Panc1 (cell line): ENCODE measurements at regions not wholly inside any gene's neighbourhood (a gene's known extent, or its start where the extent isn't known, plus 50 kb on each side); places are given as distances from the start of the nearest gene placed in this dataset.

Source experiments
- ATAC-seq: fragments of 200-7000 bp; cut with Tn5 transposase; 2 replicates; pipeline ENCODE4 v1.9.1; 2020; ENCODE audit warnings: mild to moderate bottlenecking, moderate library complexity
- BruUV-seq: library from RNA; stranded (reverse); fragments of 400-500 nt; replicated peaks from 2 replicates; lab custom pipeline; 2021; lab: Mats Ljungman, UMichigan
- CTCF ChIA-PET: fragments of 300-600 bp; sonication (Branson Sonifier 250); formaldehyde crosslinking; loops from one replicate; lab custom pipeline; 2022; ENCODE audit warnings: antibody characterized with exemption; lab: Charles Lee
- POLR2A ChIA-PET: fragments of 300-600 bp; sonication (Branson Sonifier 250); formaldehyde crosslinking; loops from one replicate; lab custom pipeline; 2022; ENCODE audit warnings: antibody characterized with exemption; lab: Charles Lee
- DNase-seq: peaks from one replicate; pipeline ENCODE4 v3.0.0-alpha.2; 2010; ENCODE audit warnings: low read depth, low spot score
- H3K27ac ChIP-seq: 2 replicates; pipeline ENCODE4 v1.5.1; 2011; ENCODE audit warnings: mild to moderate bottlenecking, low read length, inconsistent platforms
- H3K27me3 ChIP-seq: fragments of 200-500 bp; sonication (Bioruptor generic); 2 replicates; pipeline ENCODE4 v1.6.0; 2014; ENCODE audit warnings: low read length, inconsistent platforms; ENCODE audit not compliant: control insufficient read depth, insufficient read depth
- H3K36me3 ChIP-seq: fragments of 200-500 bp; sonication (Bioruptor generic); 2 replicates; pipeline ENCODE4 v1.5.1; 2014; ENCODE audit warnings: inconsistent platforms, mild to moderate bottlenecking, low read length, moderate library complexity; ENCODE audit not compliant: control insufficient read depth, insufficient read depth
- H3K4me1 ChIP-seq: 2 replicates; pipeline ENCODE4 v1.5.1; 2011; ENCODE audit warnings: inconsistent platforms, mild to moderate bottlenecking, low read length, moderate library complexity; ENCODE audit not compliant: control insufficient read depth, insufficient read depth
- H3K4me3 ChIP-seq, 2 experiments: 2 replicates each; pipeline ENCODE4 v1.5.1; 2011 to 2012; ENCODE audit warnings: low read depth in 2 of 2, low read length in 2 of 2, mild to moderate bottlenecking in 2 of 2, inconsistent platforms in 1 of 2, moderate library complexity in 1 of 2
- H3K9me3 ChIP-seq: fragments of 200-500 bp; sonication (Bioruptor generic); 2 replicates; pipeline ENCODE4 v1.5.1; 2014; ENCODE audit warnings: low read depth, mild to moderate bottlenecking, inconsistent platforms, low read length, moderate library complexity; ENCODE audit not compliant: control insufficient read depth, insufficient read depth
- CTCF ChIP-seq: fragments of 450-650 bp; IDR thresholded peaks from 2 replicates; pipeline ENCODE4 v1.5.1; 2017; ENCODE audit warnings: mild to moderate bottlenecking
- POLR2AphosphoS5 ChIP-seq: IDR thresholded peaks from 2 replicates; pipeline ENCODE4 v1.6.1; 2012; ENCODE audit warnings: mild to moderate bottlenecking, low read depth, low read length, moderate library complexity
- REST ChIP-seq, 2 experiments: IDR thresholded peaks; 2 replicates each; pipeline ENCODE4 v1.6.1; 2011 to 2012; ENCODE audit warnings: low read depth in 2 of 2, control low read depth in 1 of 2, low read length in 1 of 2, mild to moderate bottlenecking in 1 of 2, moderate library complexity in 1 of 2; ENCODE audit not compliant: insufficient read depth in 1 of 2
- SIN3A ChIP-seq: IDR thresholded peaks from 2 replicates; pipeline ENCODE4 v1.6.1; 2012; ENCODE audit warnings: low read depth, mild to moderate bottlenecking, low read length, moderate library complexity, borderline replicate concordance; ENCODE audit not compliant: insufficient read depth
- TCF7L2 ChIP-seq: IDR thresholded peaks from 2 replicates; pipeline ENCODE4 v1.6.1; 2011; ENCODE audit warnings: mild to moderate bottlenecking, low read depth, low read length, inconsistent platforms
- in situ Hi-C: cut with HindIII; loops from 2 replicates; pipeline ENCODE4 v1.10.0; 2016; ENCODE audit warnings: low sequenced_read_pairs, low pct_unique_long_range_greater_than_20kb
- intact Hi-C: fragments of 100-400 bp; cut with micrococcal nuclease; formaldehyde crosslinking; loops from one replicate; pipeline ENCODE4 v1.10.0; 2022; ENCODE audit not compliant: unreplicated experiment

- peak; percentile 46 for DNase-seq
- no TSS peak for BruUV-seq
- peak; percentile 67 for ATAC-seq
- H3K36me3 ChIP-seq: no peaks in the 10 kb centered on the region
- no peak overlapping the region; the same call in 1 of the 2 replicates for H3K27ac ChIP-seq
- no peaks in the 10 kb centered on the region for H3K9me3 ChIP-seq
- intact Hi-C loops (loop anchor here (1.0 to 10.0 kb wide), 5 partner anchors 97 to 470 kb away; partner anchors contain the start of gene CLDN1), in situ Hi-C loops (no loop called here)
- no peaks in the 10 kb centered on the region for H3K27me3 ChIP-seq
- ChIA-PET POLR2A (interaction anchor here (1.4 kb wide), 1 partner anchor 97 kb away, joined by 3 read pairs; the partner anchor contains the start of gene CLDN1), CTCF (interaction anchor here (1.1 to 1.5 kb wide), 3 partner anchors 97 to 199 kb away, joined by 5 to 9 read pairs (median 6); partner anchors contain the start of gene CLDN1)
- H3K4me1 ChIP-seq: peaks cover 2% of the 10 kb centered on the region; the same call in 1 of the 2 replicates
- no peak overlapping the region for H3K4me3 ChIP-seq
- TF ChIP-seq CTCF: peak; percentile 61; the same call in 1 of the 2 replicates
- TF ChIP-seq SIN3A: no peak
- TF ChIP-seq POLR2AphosphoS5: no peak
- no peak for TF ChIP-seq TCF7L2
Measured at GRCh38 chr3:190224863-190225692, 97.2 kb downstream of the CLDN1 start.

GRCh38 chr3:190224456-190224855, 97.8 kb downstream of the CLDN1 start:
- Histone ChIP-seq H3K4me1 (0 out of 2 replicates have a peak, but pooled peaks cover 2% of the 10 kb centered on the region), H3K27me3 (no peaks in the 10 kb centered on the region), H3K36me3 (no peaks in the 10 kb centered on the region), H3K4me3 (no peak overlapping the region), H3K9me3 (no peaks in the 10 kb centered on the region), H3K27ac (no peak overlapping the region)
- BruUV-seq: no TSS peak
- intact Hi-C loops: loop anchor here (10.0 kb wide), 1 partner anchor 470 kb away; no protein-coding TSS in a partner anchor
- DNase-seq (no peak), ATAC-seq (no peak)
- CTCF ChIA-PET: interaction anchor here (1.1 to 1.5 kb wide), 3 partner anchors 97 to 200 kb away, joined by 5 to 9 read pairs (median 6); partner anchors contain the start of gene CLDN1
- in situ Hi-C loops: no loop called here
- POLR2A ChIA-PET: no interaction called here
- no peak for TF ChIP-seq TCF7L2

DNA sequence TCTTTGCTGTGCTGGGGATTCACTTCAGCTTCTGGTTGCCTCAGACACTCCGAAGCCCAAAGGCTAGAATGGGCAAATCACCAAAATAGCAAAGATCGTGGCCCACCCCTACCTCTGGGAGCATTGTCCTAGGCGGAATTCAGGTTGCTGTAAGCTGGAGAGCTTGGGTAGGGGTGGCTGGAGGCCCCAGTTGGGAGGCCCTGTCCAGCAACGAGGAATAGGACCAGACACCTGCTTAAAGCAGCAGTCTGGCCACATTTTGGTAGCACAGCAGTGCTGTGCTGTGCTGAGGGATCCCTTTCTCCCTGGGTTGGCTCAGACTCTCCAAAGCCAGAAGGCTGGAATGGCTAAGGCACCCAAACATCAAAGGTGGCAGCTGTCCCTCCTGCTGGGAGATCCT, 99.3 kb downstream of the CLDN1 start:
- Histone ChIP-seq H3K27ac (no peak overlapping the region), H3K4me3 (no peak overlapping the region), H3K4me1 (0 out of 2 replicates have a peak, but pooled peaks cover 2% of the 10 kb centered on the region), H3K9me3 (no peaks in the 10 kb centered on the region), H3K36me3 (no peaks in the 10 kb centered on the region), H3K27me3 (no peaks in the 10 kb centered on the region)
- no peak for TF ChIP-seq SIN3A
- peak; percentile 30; the same call in 1 of the 2 replicates for TF ChIP-seq TCF7L2
- no peak for TF ChIP-seq REST (IDR thresholded peaks at IDR 0.05; ENCODE audit: insufficient read depth in 1 of 2, low read depth in 2 of 2, low read length in 1 of 2)
- no peak for TF ChIP-seq POLR2AphosphoS5
- TF ChIP-seq CTCF: no peak
- intact Hi-C loops: loop anchor here (10.0 kb wide), 1 partner anchor 472 kb away; no protein-coding TSS in a partner anchor
- no TSS peak for BruUV-seq
- no peak for DNase-seq
- in situ Hi-C loops: no loop called here
- peak; percentile 36 for ATAC-seq
- CTCF ChIA-PET: interaction anchor here (0.6 kb wide), 1 partner anchor 185 kb away, joined by 4 read pairs; no protein-coding TSS in a partner anchor
- POLR2A ChIA-PET: no interaction called here
